SU-DHL-6 (cell line): ENCODE measurements at regions not wholly inside any gene's neighbourhood (a gene's known extent, or its start where the extent isn't known, plus 50 kb on each side); places are given as distances from the start of the nearest gene placed in this dataset.

ENCODE experiments used
- CTCF ChIP-seq: fragments of 200-600 bp; sonication (generic); IDR thresholded peaks from one replicate; pipeline ENCODE4 v1.5.1; 2017; ENCODE audit warnings: antibody characterized with exemption, mild to moderate bottlenecking, low read length, moderate library complexity; ENCODE audit not compliant: insufficient read depth, poor library complexity, severe bottlenecking
- EZH2phosphoT487 ChIP-seq: fragments of 200-600 bp; sonication (generic), shearing (Covaris generic); conservative IDR thresholded peaks from 2 replicates; pipeline ENCODE4 v1.6.1; 2018; ENCODE audit warnings: mild to moderate bottlenecking, antibody characterized with exemption, low read length, moderate library complexity, mixed read lengths

DNA sequence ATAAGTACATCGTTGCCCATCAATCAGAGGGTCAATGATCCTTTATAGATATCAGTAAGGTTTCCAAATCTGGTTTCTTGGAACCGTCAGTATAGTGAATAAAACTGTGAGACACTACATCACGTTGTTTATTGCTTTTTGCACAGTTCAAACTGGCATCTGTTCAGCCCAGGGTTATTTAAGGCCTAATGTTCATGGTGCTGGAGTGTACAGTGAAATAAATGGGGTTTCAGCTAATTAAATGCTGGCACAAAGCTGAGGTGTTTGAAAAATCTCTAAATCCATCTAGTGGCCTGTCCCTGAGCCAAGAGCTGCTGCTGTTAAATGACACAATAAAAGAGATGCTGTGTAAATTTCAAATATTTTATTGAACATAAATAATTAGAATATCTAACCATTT is 69.9 kb downstream of the RPS29 start:
- no peak for TF ChIP-seq CTCF
- TF ChIP-seq EZH2phosphoT487, result no peak
